BJ (cell line): ENCODE measurements at regions not wholly inside any gene's neighbourhood (a gene's known extent, or its start where the extent isn't known, plus 50 kb on each side); places are given as distances from the start of the nearest gene placed in this dataset.

Source experiments
- CTCF ChIA-PET: fragments of 350-600 bp; formaldehyde crosslinking; extraction: SDS; loops from one replicate; lab custom pipeline; 2021; ENCODE audit warnings: antibody characterized with exemption, inconsistent platforms; lab: Yijun Ruan, JAX
- POLR2A ChIA-PET: fragments of 300-600 bp; sonication (Branson Sonifier 250); formaldehyde crosslinking; extraction: SDS; loops from one replicate; lab custom pipeline; 2021; ENCODE audit warnings: antibody characterized with exemption; lab: Charles Lee
- DNase-seq: peaks from one replicate; pipeline ENCODE4 v3.0.0-alpha.2; 2011; ENCODE audit warnings: low read depth
- H3K27me3 ChIP-seq: 2 replicates; pipeline ENCODE4 v1.6.0; 2011; ENCODE audit warnings: low read length; ENCODE audit not compliant: control insufficient read depth, insufficient read depth
- H3K36me3 ChIP-seq: 2 replicates; pipeline ENCODE4 v1.5.1; 2011; ENCODE audit warnings: low read length; ENCODE audit not compliant: control insufficient read depth, insufficient read depth
- H3K4me3 ChIP-seq: 2 replicates; pipeline ENCODE4 v1.5.1; 2011; ENCODE audit warnings: low read depth, mild to moderate bottlenecking, control low read depth, low read length
- CTCF ChIP-seq: IDR thresholded peaks from 2 replicates; pipeline ENCODE4 v1.5.1; 2011; ENCODE audit warnings: low read depth, mild to moderate bottlenecking, control low read depth, inconsistent platforms, low read length, moderate library complexity; ENCODE audit not compliant: insufficient read depth

- CTCF ChIA-PET: interaction anchor here (0.6 to 2.3 kb wide), 15 partner anchors 10 to 576 kb away, joined by 3 to 14 read pairs (median 4); no protein-coding TSS in a partner anchor
- H3K27me3 ChIP-seq: no peaks in the 10 kb centered on the region
- POLR2A ChIA-PET: no interaction called here
- H3K36me3 ChIP-seq: no peaks in the 10 kb centered on the region
- peak; percentile 64 for TF ChIP-seq CTCF
- no peak overlapping the region for H3K4me3 ChIP-seq
- DNase-seq: no peak
Measured at GRCh38 chr4:54384563-54384962, 155.5 kb downstream of the PDGFRA start.

GRCh38 chr4:54386042-54386669 lies 157.1 kb downstream of the PDGFRA start:
- Histone ChIP-seq H3K36me3 (no peaks in the 10 kb centered on the region), H3K27me3 (no peaks in the 10 kb centered on the region), H3K4me3 (no peak overlapping the region)
- TF ChIP-seq CTCF: no peak
- CTCF ChIA-PET: interaction anchor here (1.2 to 1.9 kb wide), 4 partner anchors 18 to 451 kb away, joined by 3 to 10 read pairs (median 6); no protein-coding TSS in a partner anchor
- POLR2A ChIA-PET: no interaction called here
- no peak for DNase-seq

- no peak for TF ChIP-seq CTCF
- Histone ChIP-seq H3K4me3 (no peak overlapping the region), H3K27me3 (no peaks in the 10 kb centered on the region), H3K36me3 (no peaks in the 10 kb centered on the region)
- POLR2A ChIA-PET: no interaction called here
- CTCF ChIA-PET: no interaction called here
- DNase-seq: no peak
Measured at GRCh38 chr4:54386693-54387092, 157.6 kb downstream of the PDGFRA start.

GRCh38 chr4:54390670-54391069 lies 161.6 kb downstream of the PDGFRA start:
- ChIA-PET CTCF (no interaction called here), POLR2A (no interaction called here)
- TF ChIP-seq CTCF: no peak
- Histone ChIP-seq H3K27me3 (no peaks in the 10 kb centered on the region), H3K4me3 (no peak overlapping the region), H3K36me3 (no peaks in the 10 kb centered on the region)
- no peak for DNase-seq

GRCh38 chr4:54391104-54391503 lies 162.0 kb downstream of the PDGFRA start:
- no peaks in the 10 kb centered on the region for H3K27me3 ChIP-seq
- H3K36me3 ChIP-seq: no peaks in the 10 kb centered on the region
- TF ChIP-seq CTCF: no peak
- H3K4me3 ChIP-seq: no peak overlapping the region
- ChIA-PET CTCF (no interaction called here), POLR2A (no interaction called here)
- DNase-seq: no peak
